ENCODE measurements at regions not wholly inside any gene's neighbourhood (a gene's known extent, or its start where the extent isn't known, plus 50 kb on each side); places are given as distances from the start of the nearest gene placed in this dataset.
A peak's percentile ranks its signal among the peaks of the same experiment; 100 is the strongest.

DNA sequence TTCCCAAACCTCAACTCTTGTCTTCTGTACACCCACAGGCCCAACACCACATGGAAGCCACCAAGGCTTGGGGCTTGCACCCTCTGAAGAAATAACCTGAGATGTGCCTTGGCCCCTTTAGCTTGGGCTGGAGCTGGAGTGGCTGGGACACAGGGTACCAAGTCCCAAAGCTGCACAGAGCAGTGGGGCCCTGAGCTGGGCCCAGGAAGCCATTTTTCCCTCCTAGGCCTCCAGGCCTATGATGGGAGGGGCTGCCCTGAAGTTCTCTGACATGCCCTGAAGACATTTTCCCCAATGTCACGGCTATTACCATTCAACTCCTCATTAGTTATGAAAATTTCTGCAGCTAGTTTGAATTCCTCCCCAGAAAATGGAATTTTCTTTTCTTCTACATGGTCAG, 163.2 kb upstream of the ARID1B start:
- TF ChIP-seq, protein P1, sequence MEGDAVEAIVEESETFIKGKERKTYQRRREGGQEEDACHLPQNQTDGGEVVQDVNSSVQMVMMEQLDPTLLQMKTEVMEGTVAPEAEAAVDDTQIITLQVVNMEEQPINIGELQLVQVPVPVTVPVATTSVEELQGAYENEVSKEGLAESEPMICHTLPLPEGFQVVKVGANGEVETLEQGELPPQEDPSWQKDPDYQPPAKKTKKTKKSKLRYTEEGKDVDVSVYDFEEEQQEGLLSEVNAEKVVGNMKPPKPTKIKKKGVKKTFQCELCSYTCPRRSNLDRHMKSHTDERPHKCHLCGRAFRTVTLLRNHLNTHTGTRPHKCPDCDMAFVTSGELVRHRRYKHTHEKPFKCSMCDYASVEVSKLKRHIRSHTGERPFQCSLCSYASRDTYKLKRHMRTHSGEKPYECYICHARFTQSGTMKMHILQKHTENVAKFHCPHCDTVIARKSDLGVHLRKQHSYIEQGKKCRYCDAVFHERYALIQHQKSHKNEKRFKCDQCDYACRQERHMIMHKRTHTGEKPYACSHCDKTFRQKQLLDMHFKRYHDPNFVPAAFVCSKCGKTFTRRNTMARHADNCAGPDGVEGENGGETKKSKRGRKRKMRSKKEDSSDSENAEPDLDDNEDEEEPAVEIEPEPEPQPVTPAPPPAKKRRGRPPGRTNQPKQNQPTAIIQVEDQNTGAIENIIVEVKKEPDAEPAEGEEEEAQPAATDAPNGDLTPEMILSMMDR (conservative IDR thresholded peaks at IDR 0.05; ENCODE audit: low read length), result 0 out of 2 replicates have a peak, but pooled peaks have one; percentile 3
- no peak for TF ChIP-seq EZH2phosphoT487 (IDR thresholded peaks at IDR 0.05; ENCODE audit: borderline replicate concordance, low read depth, low read length)

All from OCI-LY7 (cell line).